Adrenal gland (tissue), 9 donors: ENCODE measurements at regions not wholly inside any gene's neighbourhood (a gene's known extent, or its start where the extent isn't known, plus 50 kb on each side); places are given as distances from the start of the nearest gene placed in this dataset.

Experiments
- DNase-seq, 7 donors: peaks; one replicate each; pipeline ENCODE4 v3.0.0-alpha.2; 2019 to 2020
- H3K27ac ChIP-seq, 5 donors: fragments of 200-600 bp; sonication (generic) in 4 of 5; 1 replicate in 3 of 5; 2 replicates in 2 of 5; pipeline versions ENCODE4 v1.5.1 to v1.8.0; 2016 to 2020; ENCODE audit warnings: mild to moderate bottlenecking in 1 of 5
- H3K27me3 ChIP-seq: fragments of 200-600 bp; 2 replicates; pipeline ENCODE4 v1.8.0; 2021
- H3K36me3 ChIP-seq, 2 donors: fragments of 200-600 bp; replicated peaks in 1 of 2; 1 replicate in 1 of 2; 2 replicates in 1 of 2; pipeline versions ENCODE4 v1.5.1 to v1.8.0; 2018 to 2022
- H3K4me1 ChIP-seq, 2 donors: fragments of 200-600 bp; replicated peaks in 1 of 2; 1 replicate in 1 of 2; 2 replicates in 1 of 2; pipeline versions ENCODE4 v1.5.1 to v1.8.0; 2018 to 2021
- H3K4me3 ChIP-seq, 4 donors: fragments of 200-600 bp; sonication (generic) in 3 of 4; one replicate each; pipeline ENCODE4 v1.5.1; 2016 to 2018
- H3K9me3 ChIP-seq, 3 donors: fragments of 200-600 bp; sonication (generic) in 1 of 3; replicated peaks in 1 of 3; 1 replicate in 2 of 3; 2 replicates in 1 of 3; pipeline versions ENCODE4 v1.5.1 to v1.8.0; 2016 to 2021
- CTCF ChIP-seq, 6 experiments: fragments of 450-650 bp in 4 of 6; fragments of 200-600 bp in 2 of 6; sonication (generic) in 1 of 6; IDR thresholded peaks; 1 replicate in 5 of 6; 2 replicates in 1 of 6; pipeline versions ENCODE4 v1.5.1 to v1.8.0; 2016 to 2021; ENCODE audit warnings: antibody characterized with exemption in 6 of 6, mild to moderate bottlenecking in 2 of 6, moderate library complexity in 1 of 6
- POLR2A ChIP-seq, 2 donors: fragments of 450-650 bp; IDR thresholded peaks; one replicate each; pipeline ENCODE4 v1.6.1; 2017; ENCODE audit warnings: antibody characterized with exemption in 2 of 2, mild to moderate bottlenecking in 2 of 2, moderate library complexity in 1 of 2
- WGBS, 4 donors: extraction: QIAGEN DNeasy Blood & Tissue Kit in 2 of 4; methylation state at CpG; one replicate each; pipeline versions ENCODE4 v1.1.5 to v1.1.7; 2013 to 2017; 5-methylcytosine and 5-hydroxymethylcytosine counted together
- intact Hi-C, 2 donors: fragments of 100-400 bp; cut with DNase I; formaldehyde crosslinking; loops; one replicate each; pipeline versions ENCODE4 v1.14.1 to v1.15.0; 2022 to 2023
- donor health status: healthy with polysubstance abuse.
- donor health status: Bipolar disorder and iron deficiency.
- donor health status: DM: yes; HTN: yes; CAD: no.
- donor health status: DM: no; HTN: no; CAD: no.
- donor health status: DM: no; HTN: no; CAD: no.

- 46 to 50% (median 46%) methylated on average over 4 of the region's 4 CpGs for WGBS, 4 donors
- Histone ChIP-seq H3K27ac (no peak overlapping the region), H3K27me3 (no peaks in the 10 kb centered on the region), H3K4me3 (no peak overlapping the region), H3K36me3 (no peaks in the 10 kb centered on the region), H3K9me3 (no peaks in the 10 kb centered on the region), H3K4me1 (no peaks in the 10 kb centered on the region)
- DNase-seq = peak; percentile 62 to 92 (median 81)
- TF ChIP-seq CTCF (IDR thresholded peaks at IDR 0.05) (peak; percentile 81 to 93 (median 85)), POLR2A (IDR thresholded peaks at IDR 0.05) (no peak)
- intact Hi-C loops = loop anchor here (5.0 to 10.0 kb wide), 2 partner anchors 214 to 216 kb away; no protein-coding TSS in a partner anchor
Measured at GRCh38 chr15:79380755-79381497, 51.2 kb upstream of the MINAR1 start.

- Histone ChIP-seq H3K4me3 (no peak overlapping the region), H3K36me3 (no peaks in the 10 kb centered on the region), H3K4me1 (no peaks in the 10 kb centered on the region), H3K9me3 (no peaks in the 10 kb centered on the region), H3K27ac (no peak overlapping the region), H3K27me3 (no peaks in the 10 kb centered on the region)
- intact Hi-C loops = loop anchor here (5.0 to 10.0 kb wide), 2 partner anchors 213 to 216 kb away; no protein-coding TSS in a partner anchor
- no peak for DNase-seq
- TF ChIP-seq POLR2A (IDR thresholded peaks at IDR 0.05) (no peak), CTCF (IDR thresholded peaks at IDR 0.05) (no peak)
Measured at GRCh38 chr15:79381593-79381992, 50.5 kb upstream of the MINAR1 start.
